HK-2 (cell line): ENCODE measurements at regions not wholly inside any gene's neighbourhood (a gene's known extent, or its start where the extent isn't known, plus 50 kb on each side); places are given as distances from the start of the nearest gene placed in this dataset.

Experiments used
- DNase-seq: peaks from one replicate; pipeline ENCODE4 v3.0.0-alpha.2; 2018; ENCODE audit not compliant: unreplicated experiment

GRCh38 chr1:191585095-191585494 lies 573.2 kb upstream of the RGS18 start:
- DNase-seq, result no peak

- no peak for DNase-seq
Observed at GRCh38 chr1:191588905-191589304, 569.4 kb upstream of the RGS18 start.

- no peak for DNase-seq
Observed at GRCh38 chr1:191589536-191589935, 568.7 kb upstream of the RGS18 start.

GRCh38 chr1:191590578-191590977 lies 567.7 kb upstream of the RGS18 start:
- no peak for DNase-seq

- no peak for DNase-seq
Observed at GRCh38 chr1:191592039-191592438, 566.2 kb upstream of the RGS18 start.

- no peak for DNase-seq
Observed at GRCh38 chr1:191592907-191593306, 565.4 kb upstream of the RGS18 start.

- DNase-seq, result no peak
Observed at GRCh38 chr1:191595170-191595569, 563.1 kb upstream of the RGS18 start.

GRCh38 chr1:191608367-191608766 lies 549.9 kb upstream of the RGS18 start:
- no peak for DNase-seq

GRCh38 chr1:191609305-191609704 lies 549.0 kb upstream of the RGS18 start:
- DNase-seq, result no peak

- no peak for DNase-seq
Observed at GRCh38 chr1:191615101-191615821, 543.0 kb upstream of the RGS18 start.

- DNase-seq, result no peak
Observed at GRCh38 chr1:191618181-191618580, 540.1 kb upstream of the RGS18 start.

GRCh38 chr1:191620883-191621282 lies 537.4 kb upstream of the RGS18 start:
- DNase-seq, result no peak

GRCh38 chr1:191624044-191624443 lies 534.2 kb upstream of the RGS18 start:
- no peak for DNase-seq

- DNase-seq, result no peak
Observed at GRCh38 chr1:191629836-191630235, 528.4 kb upstream of the RGS18 start.

- DNase-seq, result no peak
Observed at GRCh38 chr1:191634801-191635508, 523.3 kb upstream of the RGS18 start.

- no peak for DNase-seq
Observed at GRCh38 chr1:191636345-191636744, 521.9 kb upstream of the RGS18 start.

GRCh38 chr1:191641420-191642260 lies 516.6 kb upstream of the RGS18 start:
- DNase-seq, result no peak

GRCh38 chr1:191643060-191643459 lies 515.2 kb upstream of the RGS18 start:
- no peak for DNase-seq

GRCh38 chr1:191648939-191649338 lies 509.3 kb upstream of the RGS18 start:
- DNase-seq, result no peak

- DNase-seq, result no peak
Observed at GRCh38 chr1:191662051-191662450, 496.2 kb upstream of the RGS18 start.

- DNase-seq, result no peak
Observed at GRCh38 chr1:191662746-191663145, 495.5 kb upstream of the RGS18 start.

GRCh38 chr1:191668525-191668924 lies 489.7 kb upstream of the RGS18 start:
- DNase-seq, result no peak

- no peak for DNase-seq
Observed at GRCh38 chr1:191669629-191670028, 488.6 kb upstream of the RGS18 start.
